ENCODE measurements at regions not wholly inside any gene's neighbourhood (a gene's known extent, or its start where the extent isn't known, plus 50 kb on each side); places are given as distances from the start of the nearest gene placed in this dataset.

GRCh38 chr22:27302501-27302900 is 499.1 kb downstream of the MN1 start:
- no peak for TF ChIP-seq CTCF (IDR thresholded peaks at IDR 0.05)
- no peak for TF ChIP-seq POLR2AphosphoS5 (IDR thresholded peaks at IDR 0.05)
- no peak for TF ChIP-seq POLR2A (IDR thresholded peaks at IDR 0.05)
- no peak for TF ChIP-seq EP300 (IDR thresholded peaks at IDR 0.05)

Measured in suprapubic skin (tissue), 4 donors.